H7 (cell line): ENCODE measurements at regions not wholly inside any gene's neighbourhood (a gene's known extent, or its start where the extent isn't known, plus 50 kb on each side); places are given as distances from the start of the nearest gene placed in this dataset.
A peak's percentile ranks its signal among the peaks of the same experiment; 100 is the strongest.
"Not testable (repeated sequence)": the region's sequence is repeated elsewhere in the genome, so short reads cannot be mapped to it uniquely, and the experiment has no call there.

Source experiments
- DNase-seq: peaks from one replicate; pipeline ENCODE4 v3.0.0; 2012
- H3K27me3 ChIP-seq: 2 replicates; pipeline ENCODE4 v1.6.0; 2011; ENCODE audit warnings: mild to moderate bottlenecking, low read length; ENCODE audit not compliant: control insufficient read depth, insufficient read depth
- H3K36me3 ChIP-seq: replicated peaks from 2 replicates; pipeline ENCODE4 v1.5.1; 2011; ENCODE audit warnings: low read length; ENCODE audit not compliant: control insufficient read depth, insufficient read depth
- H3K4me3 ChIP-seq: 2 replicates; pipeline ENCODE4 v1.5.1; 2011; ENCODE audit warnings: low read depth, mild to moderate bottlenecking, control low read depth, low read length, moderate library complexity; ENCODE audit not compliant: insufficient read depth

DNA sequence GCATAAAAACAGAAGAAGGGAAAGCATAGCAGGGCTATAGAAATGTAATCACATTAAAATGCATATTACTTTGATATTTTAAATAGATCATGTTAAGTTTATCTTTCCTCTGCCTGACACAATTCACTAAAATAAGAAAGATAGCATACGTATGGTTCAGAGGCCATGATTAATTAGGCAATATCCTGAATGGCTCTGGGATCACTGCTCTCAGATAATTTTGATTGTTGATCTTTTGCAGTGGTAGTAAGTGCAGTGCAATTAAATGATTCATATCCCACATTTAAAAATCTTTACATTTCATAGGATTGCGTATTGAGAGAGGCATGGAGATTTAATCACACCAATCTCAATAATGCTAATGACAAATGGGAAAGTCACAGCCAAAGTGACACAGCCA, 1040.7 kb downstream of the SOCS6 start:
- H3K36me3 ChIP-seq, result no peaks in the 10 kb centered on the region
- DNase-seq, result no peak
- no peaks in the 10 kb centered on the region; the same call in 1 of the 2 replicates for H3K27me3 ChIP-seq
- no peak overlapping the region for H3K4me3 ChIP-seq

- DNase-seq, result no peak
- Histone ChIP-seq H3K4me3 (no peak overlapping the region), H3K36me3 (no peaks in the 10 kb centered on the region), H3K27me3 (no peaks in the 10 kb centered on the region; the same call in 1 of the 2 replicates)
Measured at GRCh38 chr18:71329114-71329513, 1040.3 kb downstream of the SOCS6 start.

GRCh38 chr18:71327850-71328249, 1039.0 kb downstream of the SOCS6 start:
- Histone ChIP-seq H3K4me3 (no peak overlapping the region), H3K36me3 (no peaks in the 10 kb centered on the region), H3K27me3 (no peaks in the 10 kb centered on the region; the same call in 1 of the 2 replicates)
- no peak for DNase-seq

DNA sequence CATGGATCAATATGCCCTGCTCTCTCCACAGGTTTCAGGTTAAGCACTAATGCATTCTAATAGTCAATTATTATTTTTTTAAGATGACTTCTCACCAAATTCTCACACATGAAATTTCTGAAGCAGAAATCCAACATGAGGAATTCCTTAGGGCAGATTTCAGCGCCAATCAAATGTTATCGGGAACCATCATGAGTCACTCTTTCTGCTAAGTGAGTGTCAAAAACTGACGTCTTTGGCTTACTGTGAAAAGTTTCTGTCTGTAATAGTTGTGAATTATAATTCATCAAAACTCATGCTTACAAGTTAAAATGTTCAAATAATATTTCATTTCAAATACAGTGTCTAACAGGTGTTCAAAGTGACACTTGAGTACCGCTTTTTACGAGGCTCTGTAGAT, 1038.6 kb downstream of the SOCS6 start:
- no peak for DNase-seq
- H3K27me3 ChIP-seq, result no peaks in the 10 kb centered on the region; the same call in 1 of the 2 replicates

GRCh38 chr18:71326826-71327225, 1038.0 kb downstream of the SOCS6 start:
- Histone ChIP-seq H3K36me3 (no peaks in the 10 kb centered on the region), H3K4me3 (no peak overlapping the region), H3K27me3 (no peaks in the 10 kb centered on the region; the same call in 1 of the 2 replicates)
- no peak for DNase-seq

More for the DNA sequence above, 1038.6 kb downstream of the SOCS6 start:
- H3K36me3 ChIP-seq, result no peaks in the 10 kb centered on the region
- no peak overlapping the region for H3K4me3 ChIP-seq

- Histone ChIP-seq H3K36me3 (no peaks in the 10 kb centered on the region), H3K27me3 (no peaks in the 10 kb centered on the region; the same call in 1 of the 2 replicates), H3K4me3 (no peak overlapping the region)
- DNase-seq, result no peak
Measured at GRCh38 chr18:71324356-71324755, 1035.5 kb downstream of the SOCS6 start.

DNA sequence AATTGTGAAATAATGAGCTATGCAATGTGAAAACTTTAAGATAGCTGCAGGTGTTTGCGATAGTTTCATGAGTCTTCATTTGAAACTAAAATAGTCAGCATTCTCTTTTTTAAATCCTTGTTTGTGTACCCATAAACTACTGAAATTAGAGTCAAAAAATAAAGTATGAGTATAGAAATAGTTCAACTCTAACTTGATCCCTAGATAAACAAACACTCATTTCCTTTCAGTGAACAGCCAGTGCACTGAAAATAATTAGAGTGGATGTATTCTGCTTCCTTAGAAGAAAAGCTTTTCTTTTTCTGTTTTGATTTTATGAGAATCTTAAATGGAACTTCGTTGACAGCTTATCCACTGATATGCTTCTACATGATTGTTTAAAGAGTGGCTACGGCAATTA, 1033.4 kb downstream of the SOCS6 start:
- no peak for DNase-seq
- Histone ChIP-seq H3K4me3 (no peak overlapping the region), H3K36me3 (no peaks in the 10 kb centered on the region), H3K27me3 (no peaks in the 10 kb centered on the region; the same call in 1 of the 2 replicates)

DNA sequence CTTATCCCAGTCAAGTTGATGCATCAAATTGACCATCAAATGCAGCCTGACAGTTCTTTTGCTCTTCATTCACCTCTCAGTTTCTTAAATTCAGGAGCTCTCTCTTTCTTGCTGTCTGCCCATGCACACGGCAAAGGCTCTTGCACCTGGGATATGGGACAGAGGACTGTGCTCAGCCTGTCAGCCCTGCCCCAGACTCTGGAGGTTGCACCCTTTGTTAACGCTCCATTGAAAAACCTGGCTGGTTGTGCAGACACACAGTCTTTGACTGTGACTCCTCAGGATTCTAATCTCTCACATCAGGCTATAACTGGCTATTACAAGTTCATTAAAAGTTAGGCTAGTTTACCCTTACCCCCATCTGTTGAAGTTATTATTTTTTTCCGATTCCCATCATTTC, 1032.5 kb downstream of the SOCS6 start:
- H3K4me3 ChIP-seq, result no peak overlapping the region
- no peaks in the 10 kb centered on the region; the same call in 1 of the 2 replicates for H3K27me3 ChIP-seq
- H3K36me3 ChIP-seq, result no peaks in the 10 kb centered on the region
- DNase-seq, result no peak

- Histone ChIP-seq H3K4me3 (no peak overlapping the region), H3K36me3 (no peaks in the 10 kb centered on the region), H3K27me3 (peaks cover 54% of the 10 kb centered on the region)
- peak; percentile 38 for DNase-seq
Measured at GRCh38 chr18:71304856-71305255, 1016.0 kb downstream of the SOCS6 start.

GRCh38 chr18:71303743-71304142, 1014.9 kb downstream of the SOCS6 start:
- not testable (repeated sequence) for DNase-seq, H3K36me3 ChIP-seq, H3K4me3 ChIP-seq
- H3K27me3 ChIP-seq, result peaks cover 50% of the 10 kb centered on the region

DNA sequence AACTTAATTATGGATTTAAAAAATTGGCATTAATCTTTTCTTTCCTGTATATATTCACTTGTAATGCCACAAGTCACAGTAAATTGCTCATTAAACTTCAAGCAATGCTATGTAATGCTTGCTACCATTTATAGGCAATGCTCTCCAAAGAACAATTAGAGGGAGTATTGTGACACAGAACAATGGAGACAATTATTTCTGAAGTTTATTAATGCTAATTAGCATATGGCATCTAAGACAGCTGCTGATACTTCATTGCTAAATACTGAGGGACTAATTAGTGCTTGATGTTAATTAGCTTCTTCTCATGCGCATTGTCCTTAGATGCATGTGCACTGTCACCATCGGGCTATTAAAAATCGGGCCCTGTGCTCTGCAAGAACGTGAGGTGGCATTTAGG, 1012.8 kb downstream of the SOCS6 start:
- H3K27me3 ChIP-seq, result peaks cover 39% of the 10 kb centered on the region
- H3K36me3 ChIP-seq, result no peaks in the 10 kb centered on the region
- DNase-seq, result no peak
- H3K4me3 ChIP-seq, result no peak overlapping the region

- not testable (repeated sequence) for DNase-seq, H3K4me3 ChIP-seq, H3K27me3 ChIP-seq, H3K36me3 ChIP-seq
Measured at GRCh38 chr18:71294201-71294600, 1005.4 kb downstream of the SOCS6 start.

DNA sequence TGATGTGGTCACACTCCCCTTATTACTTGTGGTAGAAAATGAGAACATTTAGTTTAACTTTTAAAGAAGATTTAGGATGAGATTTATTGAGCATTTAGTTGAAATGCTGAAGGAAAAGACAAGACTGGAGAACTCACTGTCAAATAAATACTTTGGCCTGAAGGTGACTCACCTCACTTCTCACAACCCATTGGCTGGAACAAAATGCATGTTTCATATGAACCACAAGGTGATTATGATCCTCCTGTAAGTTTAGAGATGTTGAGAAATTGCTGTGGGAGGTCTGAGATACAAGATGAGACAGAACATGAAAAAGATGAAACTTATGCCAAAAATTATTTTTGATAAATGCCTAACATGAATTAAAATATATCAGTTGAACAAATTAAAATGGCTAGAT, 1004.5 kb downstream of the SOCS6 start:
- Histone ChIP-seq H3K27me3 (peaks cover 2% of the 10 kb centered on the region; the same call in 1 of the 2 replicates), H3K4me3 (no peak overlapping the region), H3K36me3 (no peaks in the 10 kb centered on the region)
- DNase-seq, result no peak

DNA sequence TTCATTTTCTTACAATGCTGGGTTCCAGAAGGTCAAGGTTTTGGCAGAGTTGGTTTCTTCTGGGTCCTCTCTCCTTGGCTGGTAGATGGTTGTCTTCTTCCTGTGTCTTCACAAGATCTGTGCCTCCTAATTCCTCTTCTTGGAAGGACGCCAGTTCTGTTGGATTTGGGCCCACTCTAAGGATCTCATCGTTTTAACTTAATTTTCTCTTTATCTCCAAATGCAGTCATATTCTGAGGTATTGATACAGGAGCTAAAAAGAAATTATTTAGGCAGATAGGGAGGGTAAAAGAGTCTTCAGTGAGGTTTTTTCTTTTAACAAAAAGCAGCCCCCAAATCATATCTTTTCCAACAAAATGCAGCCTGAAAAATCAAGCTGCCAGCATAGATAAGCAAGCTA, 998.4 kb downstream of the SOCS6 start:
- DNase-seq, result no peak
- no peak overlapping the region for H3K4me3 ChIP-seq
- H3K36me3 ChIP-seq, result no peaks in the 10 kb centered on the region
- no peaks in the 10 kb centered on the region for H3K27me3 ChIP-seq

GRCh38 chr18:71252351-71252865, 963.6 kb downstream of the SOCS6 start:
- no peak for DNase-seq
- H3K36me3 ChIP-seq, result no peaks in the 10 kb centered on the region
- no peak overlapping the region for H3K4me3 ChIP-seq
- H3K27me3 ChIP-seq, result no peaks in the 10 kb centered on the region

DNA sequence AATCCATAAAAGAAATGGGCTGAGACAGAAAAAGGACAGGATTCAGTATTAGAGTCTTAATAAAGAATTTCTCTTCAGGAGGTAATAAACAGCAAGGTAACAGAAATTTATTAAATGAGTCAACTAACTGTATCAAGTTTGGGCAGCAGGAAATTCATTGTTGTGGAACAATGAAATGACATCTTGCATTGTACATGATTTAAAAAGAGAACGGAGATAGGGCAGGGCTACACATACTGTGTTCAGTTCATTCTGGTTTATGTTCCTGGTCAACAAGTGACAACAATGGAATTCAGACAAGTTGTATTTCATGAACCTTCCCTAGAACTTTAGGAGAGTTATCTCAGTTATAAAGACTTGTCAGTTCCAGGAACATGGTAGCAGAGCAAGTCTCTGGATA, 961.3 kb downstream of the SOCS6 start:
- Histone ChIP-seq H3K36me3 (no peaks in the 10 kb centered on the region), H3K4me3 (no peak overlapping the region), H3K27me3 (no peaks in the 10 kb centered on the region)
- DNase-seq, result no peak
